Mesothelial cell of epicardium (in vitro differentiated cells): ENCODE measurements at regions not wholly inside any gene's neighbourhood (a gene's known extent, or its start where the extent isn't known, plus 50 kb on each side); places are given as distances from the start of the nearest gene placed in this dataset.
A peak's percentile ranks its signal among the peaks of the same experiment; 100 is the strongest.
"Not testable (repeated sequence)": the region's sequence is repeated elsewhere in the genome, so short reads cannot be mapped to it uniquely, and the experiment has no call there.

Source experiments
- DNase-seq, 2 experiments: peaks; one replicate each; pipeline ENCODE4 v3.0.0; 2021; ENCODE audit warnings: low spot score in 2 of 2; ENCODE audit not compliant: unreplicated experiment in 2 of 2
- H3K27ac Mint-ChIP-seq: 2 replicates; pipeline ENCODE4 v1.8.0; 2021; ENCODE audit warnings: mixed read lengths
- H3K27me3 Mint-ChIP-seq: 2 replicates; pipeline ENCODE4 v1.8.0; 2021; ENCODE audit warnings: low read depth, mixed read lengths
- H3K36me3 Mint-ChIP-seq: 2 replicates; pipeline ENCODE4 v1.8.0; 2021; ENCODE audit warnings: mixed read lengths
- H3K4me1 Mint-ChIP-seq: 2 replicates; pipeline ENCODE4 v1.8.0; 2021; ENCODE audit warnings: mixed read lengths
- H3K4me3 Mint-ChIP-seq: 2 replicates; pipeline ENCODE4 v1.8.0; 2021; ENCODE audit warnings: mild to moderate bottlenecking, moderate library complexity, mixed read lengths
- H3K9me3 Mint-ChIP-seq: 2 replicates; pipeline ENCODE4 v1.8.0; 2021; ENCODE audit warnings: mixed read lengths
- TF ChIP-seq, protein P1 (sequence below): fragments of 200-600 bp; sonication (generic); IDR thresholded peaks from one replicate; pipeline ENCODE4 v1.5.0; 2021; ENCODE audit warnings: antibody characterized with exemption; ENCODE audit not compliant: unreplicated experiment

GRCh38 chr3:32042867-32043266 is 61.3 kb downstream of the ZNF860 start:
- peaks cover 16% of the 10 kb centered on the region for H3K9me3 Mint-ChIP-seq
- peaks cover 10% of the 10 kb centered on the region for H3K4me1 Mint-ChIP-seq
- H3K27ac Mint-ChIP-seq, H3K27me3 Mint-ChIP-seq, H3K36me3 Mint-ChIP-seq, DNase-seq, H3K4me3 Mint-ChIP-seq: not testable (repeated sequence)

DNA sequence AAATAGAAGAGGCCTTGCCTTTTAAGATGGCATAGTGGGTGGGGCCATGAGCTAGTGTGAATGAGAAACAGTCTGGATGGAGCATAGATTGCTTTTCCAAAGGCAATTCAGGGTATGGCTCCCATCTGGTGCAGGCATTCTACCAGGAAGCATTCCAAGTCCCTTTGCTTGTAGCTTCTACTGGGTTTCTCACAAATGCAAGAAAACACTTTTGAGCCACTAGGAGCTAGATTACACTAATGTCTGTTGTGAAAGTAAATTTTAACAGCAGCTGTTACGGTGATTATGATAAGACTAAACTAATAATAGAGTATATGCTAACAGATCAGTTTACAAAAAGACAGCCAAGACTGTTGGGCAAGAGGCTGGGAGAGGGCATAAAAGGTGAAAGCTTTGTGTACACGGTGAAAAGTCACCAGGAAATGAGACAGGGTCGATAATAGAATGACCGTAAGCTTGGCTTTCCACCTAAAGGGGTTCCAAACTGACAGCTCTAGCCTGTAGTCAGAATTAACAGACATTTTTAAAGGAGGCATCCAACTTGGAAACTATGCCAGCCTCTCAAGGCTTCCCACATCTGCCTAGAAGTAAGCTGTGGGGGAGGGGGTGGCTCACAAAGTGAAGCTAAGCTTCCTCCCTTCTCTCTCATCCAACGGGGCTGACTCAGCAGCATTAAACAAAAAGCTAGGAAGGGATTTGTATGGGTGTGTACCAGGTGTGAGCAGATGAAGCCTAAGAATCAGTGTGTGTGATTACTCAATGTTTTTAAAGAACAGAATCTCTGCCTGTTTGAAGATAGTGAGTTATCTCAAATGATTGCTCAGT is 61.1 kb upstream of the GPD1L start:
- Mint-ChIP-seq H3K36me3 (peaks cover 5% of the 10 kb centered on the region), H3K27ac (peak overlapping the region; percentile 64), H3K9me3 (peaks cover 16% of the 10 kb centered on the region), H3K4me1 (peaks cover 8% of the 10 kb centered on the region), H3K4me3 (no peak overlapping the region), H3K27me3 (no peaks in the 10 kb centered on the region)
- TF ChIP-seq, protein P1, sequence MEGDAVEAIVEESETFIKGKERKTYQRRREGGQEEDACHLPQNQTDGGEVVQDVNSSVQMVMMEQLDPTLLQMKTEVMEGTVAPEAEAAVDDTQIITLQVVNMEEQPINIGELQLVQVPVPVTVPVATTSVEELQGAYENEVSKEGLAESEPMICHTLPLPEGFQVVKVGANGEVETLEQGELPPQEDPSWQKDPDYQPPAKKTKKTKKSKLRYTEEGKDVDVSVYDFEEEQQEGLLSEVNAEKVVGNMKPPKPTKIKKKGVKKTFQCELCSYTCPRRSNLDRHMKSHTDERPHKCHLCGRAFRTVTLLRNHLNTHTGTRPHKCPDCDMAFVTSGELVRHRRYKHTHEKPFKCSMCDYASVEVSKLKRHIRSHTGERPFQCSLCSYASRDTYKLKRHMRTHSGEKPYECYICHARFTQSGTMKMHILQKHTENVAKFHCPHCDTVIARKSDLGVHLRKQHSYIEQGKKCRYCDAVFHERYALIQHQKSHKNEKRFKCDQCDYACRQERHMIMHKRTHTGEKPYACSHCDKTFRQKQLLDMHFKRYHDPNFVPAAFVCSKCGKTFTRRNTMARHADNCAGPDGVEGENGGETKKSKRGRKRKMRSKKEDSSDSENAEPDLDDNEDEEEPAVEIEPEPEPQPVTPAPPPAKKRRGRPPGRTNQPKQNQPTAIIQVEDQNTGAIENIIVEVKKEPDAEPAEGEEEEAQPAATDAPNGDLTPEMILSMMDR: no peak
- DNase-seq: no peak

DNA sequence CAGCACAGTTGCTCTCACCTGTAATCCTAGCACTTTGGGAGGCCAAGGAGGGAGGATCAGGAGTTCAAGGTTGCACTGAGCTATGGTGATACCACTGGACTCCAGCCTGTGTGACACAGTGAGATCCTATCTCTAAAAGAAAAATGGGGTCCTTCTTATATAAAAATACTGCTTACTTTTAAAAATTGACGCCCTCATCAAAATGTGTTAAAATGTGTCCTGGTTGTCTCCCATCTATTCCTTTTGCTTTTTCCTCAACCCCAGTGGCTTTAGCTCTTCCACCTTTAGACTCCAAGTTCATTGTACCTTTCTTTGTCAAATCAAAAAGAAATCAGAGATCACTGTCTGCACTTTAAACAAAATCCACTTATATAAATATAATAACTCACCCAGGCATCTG is 60.3 kb upstream of the GPD1L start:
- no peak overlapping the region for H3K27ac Mint-ChIP-seq
- peaks cover 16% of the 10 kb centered on the region for H3K9me3 Mint-ChIP-seq
- peaks cover 8% of the 10 kb centered on the region for H3K4me1 Mint-ChIP-seq
- H3K27me3 Mint-ChIP-seq: no peaks in the 10 kb centered on the region
- no peak for DNase-seq
- peaks cover 5% of the 10 kb centered on the region for H3K36me3 Mint-ChIP-seq
- no peak overlapping the region for H3K4me3 Mint-ChIP-seq
- TF ChIP-seq, protein P1: no peak

DNA sequence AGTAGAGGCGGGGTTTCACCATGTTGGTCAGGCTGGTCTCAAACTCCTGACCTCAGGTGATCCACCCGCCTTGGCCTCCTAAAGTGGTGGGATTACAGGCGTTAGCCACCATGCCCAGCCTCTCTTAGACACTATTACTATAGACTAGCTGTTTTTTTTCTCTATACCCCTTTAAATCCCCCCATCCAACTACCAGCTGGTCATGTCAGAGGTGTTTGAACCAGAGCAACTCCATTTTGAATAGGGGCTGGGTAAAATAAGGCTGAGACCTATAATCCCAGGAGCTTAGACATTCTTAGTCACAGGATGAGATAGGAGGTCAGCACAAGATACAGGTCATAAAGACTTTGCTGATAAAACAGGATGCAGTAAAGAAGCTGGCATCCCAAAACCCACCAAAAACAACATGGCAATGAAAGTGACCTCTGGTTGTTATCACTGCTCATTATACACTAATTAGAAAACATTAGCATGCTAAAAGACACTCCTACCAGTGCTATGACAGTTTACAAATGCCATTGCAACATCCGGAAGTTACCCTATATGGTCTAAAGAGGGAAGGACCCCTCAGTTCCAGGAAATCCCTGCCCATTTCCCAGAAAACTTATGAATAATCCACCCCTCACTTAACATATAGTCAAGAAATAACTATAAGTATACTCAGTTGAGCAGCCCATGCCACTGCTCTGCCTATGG is 57.8 kb upstream of the GPD1L start:
- no peak for DNase-seq
- H3K4me3 Mint-ChIP-seq: no peak overlapping the region
- H3K27ac Mint-ChIP-seq: no peak overlapping the region
- H3K9me3 Mint-ChIP-seq: peaks cover under 1% of the 10 kb centered on the region
- TF ChIP-seq, protein P1: no peak
- no peaks in the 10 kb centered on the region for H3K36me3 Mint-ChIP-seq
- H3K4me1 Mint-ChIP-seq: peaks cover 8% of the 10 kb centered on the region
- H3K27me3 Mint-ChIP-seq: no peaks in the 10 kb centered on the region

GRCh38 chr3:32049916-32050315 is 56.5 kb upstream of the GPD1L start:
- peaks cover 8% of the 10 kb centered on the region for H3K4me1 Mint-ChIP-seq
- TF ChIP-seq, protein P1: no peak
- no peaks in the 10 kb centered on the region for H3K9me3 Mint-ChIP-seq
- no peaks in the 10 kb centered on the region for H3K27me3 Mint-ChIP-seq
- DNase-seq: no peak
- no peak overlapping the region for H3K27ac Mint-ChIP-seq
- H3K4me3 Mint-ChIP-seq: no peak overlapping the region
- no peaks in the 10 kb centered on the region for H3K36me3 Mint-ChIP-seq

DNA sequence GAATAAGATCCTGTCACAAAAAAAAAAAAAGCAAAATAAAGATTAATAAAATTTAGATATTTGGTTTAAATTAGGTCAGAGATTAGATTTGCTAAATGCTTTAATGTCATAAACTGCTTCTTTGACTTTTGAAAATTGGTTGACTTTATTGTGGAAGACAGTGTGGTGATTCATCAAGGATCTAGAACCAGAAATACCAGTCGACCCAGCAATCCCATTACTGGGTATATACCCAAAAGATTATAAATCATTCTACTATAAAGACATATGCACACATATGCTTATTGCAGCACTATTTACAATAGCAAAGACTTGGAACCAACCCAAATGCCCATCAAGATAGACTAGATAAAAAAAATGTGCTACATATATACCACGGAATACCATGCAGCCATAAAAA is 54.2 kb upstream of the GPD1L start:
- H3K27ac Mint-ChIP-seq, H3K9me3 Mint-ChIP-seq, H3K36me3 Mint-ChIP-seq, H3K4me1 Mint-ChIP-seq, H3K4me3 Mint-ChIP-seq, H3K27me3 Mint-ChIP-seq, DNase-seq: not testable (repeated sequence)

DNA sequence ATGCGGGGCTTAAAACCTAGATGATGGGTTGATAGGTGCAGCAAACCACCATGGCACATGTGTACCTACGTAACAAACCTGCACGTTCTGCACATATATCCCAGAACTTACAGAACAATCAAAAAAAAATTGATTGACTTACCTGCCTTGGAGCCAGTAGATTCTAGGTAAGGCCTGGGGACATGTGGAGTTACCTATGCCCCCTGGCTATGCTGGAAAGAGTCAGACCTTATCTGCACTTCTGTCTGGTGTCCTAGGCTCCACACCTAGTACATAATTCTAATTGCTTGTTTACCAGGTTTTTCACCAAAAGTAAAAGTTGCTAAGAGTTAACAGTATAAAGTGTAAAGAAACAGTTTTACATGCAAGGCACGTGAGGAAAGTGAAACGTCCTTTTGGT is 53.6 kb upstream of the GPD1L start:
- not testable (repeated sequence) for H3K4me1 Mint-ChIP-seq, H3K4me3 Mint-ChIP-seq, DNase-seq, H3K27me3 Mint-ChIP-seq, H3K9me3 Mint-ChIP-seq, H3K36me3 Mint-ChIP-seq, H3K27ac Mint-ChIP-seq
